Thoracic aorta (tissue), 2 donors: ENCODE measurements at regions not wholly inside any gene's neighbourhood (a gene's known extent, or its start where the extent isn't known, plus 50 kb on each side); places are given as distances from the start of the nearest gene placed in this dataset.

Source experiments
- ATAC-seq: fragments of 150-250 bp; one replicate; pipeline ENCODE4 v1.8.0; 2017; ENCODE audit warnings: low read depth; ENCODE audit not compliant: insufficient number of reproducible peaks, low FRiP score
- DNase-seq: peaks from one replicate; pipeline ENCODE4 v3.0.0-alpha.2; 2020; ENCODE audit warnings: low spot score
- H3K27ac ChIP-seq, 2 donors: fragments of 200-600 bp; sonication (generic); 1 replicate in 1 of 2; 2 replicates in 1 of 2; pipeline ENCODE4 v1.5.1; 2016; ENCODE audit warnings: mild to moderate bottlenecking in 2 of 2, moderate library complexity in 2 of 2
- H3K27me3 ChIP-seq: fragments of 200-600 bp; sonication (generic); replicated peaks from 2 replicates; pipeline ENCODE4 v1.6.0; 2016; ENCODE audit warnings: mild to moderate bottlenecking; ENCODE audit not compliant: insufficient read depth
- H3K36me3 ChIP-seq: fragments of 200-600 bp; sonication (generic); one replicate; pipeline ENCODE4 v1.5.1; 2016
- H3K4me1 ChIP-seq, 2 donors: fragments of 200-600 bp; sonication (generic); 1 replicate in 1 of 2; 2 replicates in 1 of 2; pipeline versions ENCODE4 v1.5.1 to v1.6.0; 2016; ENCODE audit warnings: low read depth in 2 of 2, mild to moderate bottlenecking in 1 of 2; ENCODE audit not compliant: control insufficient read depth in 1 of 2
- H3K4me3 ChIP-seq: fragments of 200-600 bp; sonication (generic); 2 replicates; pipeline ENCODE4 v1.5.1; 2016; ENCODE audit warnings: mild to moderate bottlenecking
- H3K9me3 ChIP-seq: fragments of 200-600 bp; sonication (generic); 2 replicates; pipeline ENCODE4 v1.5.1; 2016
- TF ChIP-seq, protein P1 (sequence below): fragments of 200-600 bp; sonication (generic); IDR thresholded peaks from one replicate; pipeline ENCODE4 v1.5.1; 2019; ENCODE audit warnings: antibody characterized with exemption

DNA sequence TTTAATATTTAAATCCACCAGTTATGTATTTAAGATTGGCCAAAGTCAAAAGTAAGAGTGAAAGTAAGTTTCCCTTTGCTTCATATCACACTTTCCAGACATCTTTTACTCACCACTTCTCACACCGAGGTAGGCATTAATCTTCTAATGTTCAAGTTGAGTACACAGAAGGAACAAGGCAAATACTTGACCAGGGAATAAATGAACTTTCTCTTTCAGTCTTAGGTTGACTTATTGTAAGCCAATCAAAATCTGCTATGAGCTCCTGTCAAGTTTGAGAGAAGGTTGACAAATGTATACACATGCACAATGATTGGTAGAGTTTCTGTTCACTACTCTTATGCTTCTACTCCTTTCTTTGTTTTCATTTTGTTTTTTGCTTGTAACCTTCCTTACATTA lies 842.5 kb downstream of the REEP3 start:
- Histone ChIP-seq H3K27me3 (no peaks in the 10 kb centered on the region), H3K4me1 (no peaks in the 10 kb centered on the region), H3K9me3 (no peaks in the 10 kb centered on the region), H3K27ac (no peak overlapping the region), H3K4me3 (no peak overlapping the region), H3K36me3 (no peaks in the 10 kb centered on the region)
- TF ChIP-seq, protein P1, sequence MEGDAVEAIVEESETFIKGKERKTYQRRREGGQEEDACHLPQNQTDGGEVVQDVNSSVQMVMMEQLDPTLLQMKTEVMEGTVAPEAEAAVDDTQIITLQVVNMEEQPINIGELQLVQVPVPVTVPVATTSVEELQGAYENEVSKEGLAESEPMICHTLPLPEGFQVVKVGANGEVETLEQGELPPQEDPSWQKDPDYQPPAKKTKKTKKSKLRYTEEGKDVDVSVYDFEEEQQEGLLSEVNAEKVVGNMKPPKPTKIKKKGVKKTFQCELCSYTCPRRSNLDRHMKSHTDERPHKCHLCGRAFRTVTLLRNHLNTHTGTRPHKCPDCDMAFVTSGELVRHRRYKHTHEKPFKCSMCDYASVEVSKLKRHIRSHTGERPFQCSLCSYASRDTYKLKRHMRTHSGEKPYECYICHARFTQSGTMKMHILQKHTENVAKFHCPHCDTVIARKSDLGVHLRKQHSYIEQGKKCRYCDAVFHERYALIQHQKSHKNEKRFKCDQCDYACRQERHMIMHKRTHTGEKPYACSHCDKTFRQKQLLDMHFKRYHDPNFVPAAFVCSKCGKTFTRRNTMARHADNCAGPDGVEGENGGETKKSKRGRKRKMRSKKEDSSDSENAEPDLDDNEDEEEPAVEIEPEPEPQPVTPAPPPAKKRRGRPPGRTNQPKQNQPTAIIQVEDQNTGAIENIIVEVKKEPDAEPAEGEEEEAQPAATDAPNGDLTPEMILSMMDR: no peak
- ATAC-seq (no peak), DNase-seq (no peak)

DNA sequence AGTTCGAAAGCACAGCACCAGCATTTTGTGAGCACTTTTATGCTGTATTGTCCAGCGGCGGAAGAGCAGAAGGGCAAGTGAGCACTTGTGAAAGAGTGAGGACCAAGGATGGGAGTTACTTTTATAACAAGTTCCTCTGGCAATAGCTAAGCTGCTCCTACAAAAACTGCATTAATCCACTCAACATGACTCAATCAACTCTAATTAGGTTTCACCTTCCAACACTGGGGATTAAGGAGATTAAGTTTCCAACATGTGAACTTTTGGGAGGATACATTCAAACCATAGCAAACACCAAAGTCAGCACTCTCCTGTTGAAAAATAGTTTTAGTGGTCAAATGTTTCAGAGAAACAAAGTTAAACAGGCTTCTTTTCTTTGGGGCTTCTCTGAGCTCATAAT lies 844.5 kb downstream of the REEP3 start:
- Histone ChIP-seq H3K9me3 (no peaks in the 10 kb centered on the region), H3K27me3 (no peaks in the 10 kb centered on the region), H3K4me1 (no peaks in the 10 kb centered on the region), H3K36me3 (no peaks in the 10 kb centered on the region), H3K27ac (no peak overlapping the region), H3K4me3 (no peak overlapping the region)
- DNase-seq (no peak), ATAC-seq (no peak)
- TF ChIP-seq, protein P1: no peak

DNA sequence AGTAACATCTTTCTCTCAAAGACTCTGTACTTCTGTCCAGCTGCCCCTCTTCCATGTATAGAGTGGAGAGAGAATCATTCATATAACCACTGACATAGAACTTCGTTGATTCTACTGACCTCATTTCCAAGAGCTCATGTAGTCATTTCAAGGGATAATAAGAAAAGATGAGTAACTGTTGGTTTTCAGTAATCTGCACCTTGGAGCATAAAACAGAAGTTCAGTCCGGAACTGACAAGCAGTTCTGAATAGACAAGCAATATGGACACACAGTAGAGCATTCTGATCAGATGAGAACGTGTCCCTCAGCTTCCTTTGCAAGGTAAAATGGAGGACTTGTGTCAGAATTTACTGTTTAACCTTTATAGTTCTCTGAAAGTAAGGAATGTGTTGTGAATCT lies 847.1 kb downstream of the REEP3 start:
- ATAC-seq (no peak), DNase-seq (no peak)
- Histone ChIP-seq H3K9me3 (no peaks in the 10 kb centered on the region), H3K36me3 (no peaks in the 10 kb centered on the region), H3K4me3 (no peak overlapping the region), H3K27me3 (no peaks in the 10 kb centered on the region), H3K27ac (no peak overlapping the region), H3K4me1 (no peaks in the 10 kb centered on the region)
- TF ChIP-seq, protein P1: no peak

DNA sequence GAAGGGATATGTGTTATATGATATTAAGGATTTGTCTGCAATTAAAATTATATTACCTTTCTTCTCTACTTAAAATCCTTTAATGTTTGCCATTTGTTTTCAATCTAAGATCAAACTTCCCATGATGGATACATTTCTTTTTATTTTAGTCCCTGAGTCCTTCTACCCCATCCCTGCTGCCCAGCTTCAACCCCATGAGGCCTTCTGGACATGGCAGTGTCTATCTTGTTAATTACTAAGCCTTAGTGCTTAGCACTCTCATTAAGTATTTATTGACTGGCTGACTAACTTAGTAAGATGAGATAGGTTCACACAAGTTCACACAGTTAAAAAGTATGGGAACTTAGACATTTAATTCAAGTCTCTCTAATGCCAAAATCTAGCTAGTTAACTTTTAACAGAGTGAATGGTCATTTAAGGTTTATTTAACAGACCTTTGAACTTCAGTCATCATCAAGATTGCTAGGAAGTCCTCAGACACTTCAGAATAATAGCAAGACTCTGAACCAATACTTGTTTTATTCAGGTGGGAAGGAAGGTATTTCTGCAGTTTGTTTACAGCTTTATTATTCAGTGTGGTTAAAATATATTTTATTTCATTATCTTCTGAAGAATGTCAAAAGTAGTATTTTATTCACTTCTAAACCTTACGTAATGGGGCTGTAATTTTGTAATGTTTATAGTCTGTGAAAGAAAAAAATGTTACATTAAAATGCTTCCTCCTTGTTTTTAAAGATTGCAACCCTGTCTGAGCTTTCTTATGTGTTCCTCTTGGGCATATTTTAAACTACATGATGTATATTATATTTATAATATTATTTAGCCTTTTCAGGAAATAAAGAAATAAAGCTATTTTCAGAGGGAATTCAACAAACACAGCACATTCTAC lies 848.9 kb downstream of the REEP3 start:
- H3K9me3 ChIP-seq: no peaks in the 10 kb centered on the region
- no peak for ATAC-seq
- H3K4me3 ChIP-seq: no peak overlapping the region
- DNase-seq: no peak
- TF ChIP-seq, protein P1: no peak
- no peaks in the 10 kb centered on the region for H3K27me3 ChIP-seq
- H3K27ac ChIP-seq: no peak overlapping the region
- H3K4me1 ChIP-seq: no peaks in the 10 kb centered on the region
- H3K36me3 ChIP-seq: no peaks in the 10 kb centered on the region

DNA sequence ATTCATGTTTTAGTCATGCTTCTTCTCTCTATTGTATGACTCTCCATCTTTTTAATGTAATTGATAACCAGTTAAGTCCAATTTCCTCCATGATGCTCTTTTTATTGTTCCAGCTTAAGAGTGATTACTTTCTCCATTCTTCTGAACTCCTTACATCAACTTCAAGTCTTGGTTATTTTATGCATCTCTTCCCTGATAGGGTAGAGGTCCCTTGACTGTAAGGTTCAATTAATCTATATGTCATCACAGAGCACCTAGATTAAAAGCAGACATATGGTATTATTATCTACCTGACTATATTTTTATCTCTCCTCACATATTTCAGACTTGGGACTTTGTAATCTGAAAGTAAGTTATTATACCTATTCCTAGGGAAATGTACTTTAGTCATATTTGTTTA lies 853.1 kb downstream of the REEP3 start:
- H3K4me3 ChIP-seq: no peak overlapping the region
- no peak for ATAC-seq
- TF ChIP-seq, protein P1: no peak

More for the DNA sequence above, 853.1 kb downstream of the REEP3 start:
- Histone ChIP-seq H3K27me3 (no peaks in the 10 kb centered on the region), H3K9me3 (no peaks in the 10 kb centered on the region), H3K36me3 (no peaks in the 10 kb centered on the region), H3K27ac (no peak overlapping the region), H3K4me1 (no peaks in the 10 kb centered on the region)
- no peak for DNase-seq
